Choroid plexus epithelial cell (primary cell): ENCODE measurements at regions not wholly inside any gene's neighbourhood (a gene's known extent, or its start where the extent isn't known, plus 50 kb on each side); places are given as distances from the start of the nearest gene placed in this dataset.

Experiments
- DNase-seq: peaks from one replicate; pipeline ENCODE4 v3.0.0-alpha.2; 2010; ENCODE audit warnings: low read depth
- H3K4me3 ChIP-seq: 2 replicates; pipeline ENCODE4 v1.5.1; 2011; ENCODE audit warnings: low read depth, mild to moderate bottlenecking, control low read depth, low read length, moderate library complexity
- CTCF ChIP-seq: conservative IDR thresholded peaks from 2 replicates; pipeline ENCODE4 v1.5.1; 2011; ENCODE audit warnings: low read depth, mild to moderate bottlenecking, control low read depth, inconsistent platforms, low read length, moderate library complexity

- no peak for TF ChIP-seq CTCF
- H3K4me3 ChIP-seq: no peak overlapping the region
- no peak for DNase-seq
Observed at GRCh38 chr3:54028372-54028771, 94.0 kb upstream of the CACNA2D3 start.

GRCh38 chr3:54026543-54026942, 95.8 kb upstream of the CACNA2D3 start:
- TF ChIP-seq CTCF: no peak

GRCh38 chr3:54021071-54021470, 101.3 kb upstream of the CACNA2D3 start:
- no peak for TF ChIP-seq CTCF
- H3K4me3 ChIP-seq: no peak overlapping the region
- no peak for DNase-seq

More at GRCh38 chr3:54026543-54026942, 95.8 kb upstream of the CACNA2D3 start:
- DNase-seq: no peak
- no peak overlapping the region for H3K4me3 ChIP-seq

GRCh38 chr3:54020436-54020835, 101.9 kb upstream of the CACNA2D3 start:
- no peak for TF ChIP-seq CTCF
- DNase-seq: no peak
- H3K4me3 ChIP-seq: no peak overlapping the region

- no peak for TF ChIP-seq CTCF
- DNase-seq: no peak
- no peak overlapping the region for H3K4me3 ChIP-seq
Observed at GRCh38 chr3:54014067-54014466, 108.3 kb upstream of the CACNA2D3 start.

GRCh38 chr3:54008744-54009143, 113.6 kb upstream of the CACNA2D3 start:
- H3K4me3 ChIP-seq: no peak overlapping the region
- TF ChIP-seq CTCF: no peak
- no peak for DNase-seq

- H3K4me3 ChIP-seq: no peak overlapping the region
- no peak for DNase-seq
- TF ChIP-seq CTCF: no peak
Observed at GRCh38 chr3:54008099-54008498, 114.3 kb upstream of the CACNA2D3 start.
